ENCODE measurements at regions not wholly inside any gene's neighbourhood (a gene's known extent, or its start where the extent isn't known, plus 50 kb on each side); places are given as distances from the start of the nearest gene placed in this dataset.

- TF ChIP-seq CTCF (IDR thresholded peaks at IDR 0.05; ENCODE audit: insufficient read depth, low read length, severe bottlenecking): no peak
- no peak for FAIRE-seq
These were observed 618.8 kb downstream of the RPS29 start for GRCh38 chr14:48967419-48967818.

GRCh38 chr14:48963231-48963790 is 622.9 kb downstream of the RPS29 start:
- no peaks in the 10 kb centered on the region for H3K36me3 ChIP-seq (ENCODE audit: control insufficient read depth, insufficient read depth, low read length)
- FAIRE-seq (no peak), DNase-seq (ENCODE audit: low read depth) (no peak)
- H3K27me3 ChIP-seq (ENCODE audit: control insufficient read depth, insufficient read depth, low read length): no peaks in the 10 kb centered on the region
- no peak overlapping the region for H3K4me3 ChIP-seq (ENCODE audit: low read depth, low read length)
- no peak for TF ChIP-seq CTCF (IDR thresholded peaks at IDR 0.05; ENCODE audit: insufficient read depth, low read length, severe bottlenecking)

More at GRCh38 chr14:48967419-48967818, 618.8 kb downstream of the RPS29 start:
- Histone ChIP-seq H3K27me3 (ENCODE audit: control insufficient read depth, insufficient read depth, low read length) (no peaks in the 10 kb centered on the region), H3K36me3 (ENCODE audit: control insufficient read depth, insufficient read depth, low read length) (no peaks in the 10 kb centered on the region), H3K4me3 (ENCODE audit: low read depth, low read length) (no peak overlapping the region)
- no peak for DNase-seq (ENCODE audit: low read depth)

- Histone ChIP-seq H3K36me3 (ENCODE audit: control insufficient read depth, insufficient read depth, low read length) (no peaks in the 10 kb centered on the region), H3K4me3 (ENCODE audit: low read depth, low read length) (no peak overlapping the region), H3K27me3 (ENCODE audit: control insufficient read depth, insufficient read depth, low read length) (no peaks in the 10 kb centered on the region)
- no peak for TF ChIP-seq CTCF (IDR thresholded peaks at IDR 0.05; ENCODE audit: insufficient read depth, low read length, severe bottlenecking)
- FAIRE-seq (no peak), DNase-seq (ENCODE audit: low read depth) (no peak)
These were observed 628.7 kb downstream of the RPS29 start for GRCh38 chr14:48957486-48957885.

- FAIRE-seq (no peak), DNase-seq (ENCODE audit: low read depth) (no peak)
- no peak for TF ChIP-seq CTCF (IDR thresholded peaks at IDR 0.05; ENCODE audit: insufficient read depth, low read length, severe bottlenecking)
- no peak overlapping the region for H3K4me3 ChIP-seq (ENCODE audit: low read depth, low read length)
- no peaks in the 10 kb centered on the region for H3K27me3 ChIP-seq (ENCODE audit: control insufficient read depth, insufficient read depth, low read length)
- no peaks in the 10 kb centered on the region for H3K36me3 ChIP-seq (ENCODE audit: control insufficient read depth, insufficient read depth, low read length)
These were observed 630.3 kb downstream of the RPS29 start for GRCh38 chr14:48955857-48956256.

GRCh38 chr14:48954446-48954845 is 631.7 kb downstream of the RPS29 start:
- DNase-seq (ENCODE audit: low read depth) (no peak), FAIRE-seq (no peak)
- Histone ChIP-seq H3K4me3 (ENCODE audit: low read depth, low read length) (no peak overlapping the region), H3K36me3 (ENCODE audit: control insufficient read depth, insufficient read depth, low read length) (no peaks in the 10 kb centered on the region), H3K27me3 (ENCODE audit: control insufficient read depth, insufficient read depth, low read length) (no peaks in the 10 kb centered on the region)
- TF ChIP-seq CTCF (IDR thresholded peaks at IDR 0.05; ENCODE audit: insufficient read depth, low read length, severe bottlenecking): no peak

GRCh38 chr14:48944809-48945208 is 641.4 kb downstream of the RPS29 start:
- FAIRE-seq: no peak
- no peak for TF ChIP-seq CTCF (IDR thresholded peaks at IDR 0.05; ENCODE audit: insufficient read depth, low read length, severe bottlenecking)

More at GRCh38 chr14:48944809-48945208, 641.4 kb downstream of the RPS29 start:
- H3K4me3 ChIP-seq (ENCODE audit: low read depth, low read length): no peak overlapping the region
- H3K27me3 ChIP-seq (ENCODE audit: control insufficient read depth, insufficient read depth, low read length): no peaks in the 10 kb centered on the region
- no peak for DNase-seq (ENCODE audit: low read depth)
- no peaks in the 10 kb centered on the region for H3K36me3 ChIP-seq (ENCODE audit: control insufficient read depth, insufficient read depth, low read length)
